ENCODE measurements at regions not wholly inside any gene's neighbourhood (a gene's known extent, or its start where the extent isn't known, plus 50 kb on each side); places are given as distances from the start of the nearest gene placed in this dataset.
"Not testable (repeated sequence)": the region's sequence is repeated elsewhere in the genome, so short reads cannot be mapped to it uniquely, and the experiment has no call there.

DNA sequence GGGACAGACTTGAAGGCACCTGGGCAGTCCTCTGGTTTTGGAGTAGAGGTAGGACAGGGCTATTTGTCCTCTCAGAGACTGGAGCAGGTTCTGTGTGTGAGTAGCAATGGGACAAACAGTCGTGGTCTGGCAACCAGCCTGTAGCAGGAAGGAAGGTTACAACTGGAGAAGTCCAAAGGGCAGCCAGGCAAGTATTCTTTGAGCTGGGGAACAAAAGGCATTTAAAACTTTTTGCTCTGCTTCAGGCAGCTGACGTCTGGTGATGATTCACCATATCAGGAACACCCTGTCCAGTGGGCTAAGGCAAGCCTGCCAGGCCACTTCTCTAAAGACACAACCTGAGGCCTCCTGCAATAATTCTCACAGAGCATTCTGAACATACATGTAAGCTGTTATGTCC lies 83.3 kb downstream of the PPIAL4A start:
- DNase-seq (ENCODE audit: low spot score); H3K4me3 Mint-ChIP-seq; ATAC-seq; H3K27me3 Mint-ChIP-seq (ENCODE audit: low read depth); H3K27ac Mint-ChIP-seq; H3K4me1 Mint-ChIP-seq; CTCF ChIA-PET; POLR2A ChIA-PET; H3K36me3 Mint-ChIP-seq; H3K9me3 Mint-ChIP-seq: not testable (repeated sequence)

DNA sequence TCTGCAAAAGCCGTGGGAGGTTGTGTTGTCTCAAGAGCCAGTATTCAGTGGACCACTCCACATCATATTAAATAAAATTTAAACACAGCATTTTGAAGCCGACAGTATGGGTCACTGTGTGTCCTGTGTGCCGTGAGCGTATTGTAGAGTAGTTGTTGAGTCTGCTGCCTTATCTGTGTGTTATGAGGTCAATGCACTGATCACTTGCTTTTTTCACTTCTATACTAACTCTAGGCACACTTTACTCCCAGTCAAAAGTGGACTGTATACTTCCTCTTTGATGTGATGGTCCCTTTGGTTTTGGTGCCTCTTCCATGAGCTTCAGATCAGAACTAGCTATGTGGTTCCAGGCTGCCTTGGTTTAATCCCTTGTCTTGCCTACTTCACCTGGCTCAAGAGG lies 84.3 kb downstream of the PPIAL4A start:
- CTCF ChIA-PET; H3K4me3 Mint-ChIP-seq; H3K9me3 Mint-ChIP-seq; H3K27me3 Mint-ChIP-seq (ENCODE audit: low read depth); H3K4me1 Mint-ChIP-seq; H3K27ac Mint-ChIP-seq; ATAC-seq; POLR2A ChIA-PET; DNase-seq (ENCODE audit: low spot score); H3K36me3 Mint-ChIP-seq: not testable (repeated sequence)

DNA sequence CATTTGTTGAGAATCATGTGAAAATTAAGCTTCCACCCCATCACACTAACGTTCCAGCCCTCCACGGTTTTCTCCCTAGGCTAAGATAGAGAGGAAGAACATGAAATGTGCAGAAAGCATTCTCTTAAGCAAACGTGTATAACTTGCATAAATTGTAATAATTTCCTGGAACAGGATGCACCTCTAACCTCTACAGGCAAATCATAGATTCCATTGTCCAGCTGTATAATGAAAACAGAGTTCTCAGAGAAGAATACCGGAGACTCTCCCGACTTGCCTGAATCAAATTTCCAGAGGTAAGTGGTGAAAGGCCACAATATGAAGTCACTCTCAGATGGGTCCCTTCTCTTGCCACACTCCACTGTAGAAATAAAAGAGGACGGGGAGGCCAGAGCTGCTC lies 87.7 kb downstream of the PPIAL4A start:
- DNase-seq (ENCODE audit: low spot score); CTCF ChIA-PET; H3K36me3 Mint-ChIP-seq; H3K4me1 Mint-ChIP-seq; ATAC-seq; H3K27ac Mint-ChIP-seq; H3K4me3 Mint-ChIP-seq; H3K9me3 Mint-ChIP-seq; POLR2A ChIA-PET; H3K27me3 Mint-ChIP-seq (ENCODE audit: low read depth): not testable (repeated sequence)

DNA sequence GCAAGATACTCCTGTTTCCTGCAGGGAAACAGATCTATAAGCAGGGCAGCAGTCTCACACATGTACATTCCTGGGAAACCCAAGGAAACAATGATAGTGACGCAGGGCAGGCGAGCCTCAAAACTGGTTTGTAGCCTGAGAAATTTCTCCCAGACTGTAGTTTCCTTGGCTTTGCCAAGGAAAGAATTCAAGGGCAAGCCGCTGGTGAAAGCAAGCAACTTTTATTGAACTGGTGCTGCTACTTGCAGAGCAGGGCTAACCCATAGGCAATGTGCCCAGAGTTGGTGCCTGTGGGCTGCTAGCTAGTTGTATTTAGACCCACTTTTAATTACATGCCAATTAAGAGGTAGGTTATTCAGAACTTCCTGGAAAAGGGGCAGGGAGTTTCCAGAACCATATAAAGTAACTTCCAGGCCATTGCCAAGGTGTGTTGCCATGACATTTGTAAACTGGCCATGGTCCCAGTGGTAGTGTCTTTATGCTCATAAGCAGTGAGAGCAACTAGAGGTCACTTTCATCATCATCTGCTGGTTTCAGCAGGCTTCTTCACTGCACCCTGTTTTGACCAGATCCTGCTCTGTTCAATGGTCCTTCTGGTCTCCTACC lies 92.0 kb downstream of the PPIAL4A start:
- H3K36me3 Mint-ChIP-seq; CTCF ChIA-PET; ATAC-seq; POLR2A ChIA-PET; H3K9me3 Mint-ChIP-seq; DNase-seq (ENCODE audit: low spot score); H3K4me1 Mint-ChIP-seq; H3K27ac Mint-ChIP-seq; H3K4me3 Mint-ChIP-seq; H3K27me3 Mint-ChIP-seq (ENCODE audit: low read depth): not testable (repeated sequence)

DNA sequence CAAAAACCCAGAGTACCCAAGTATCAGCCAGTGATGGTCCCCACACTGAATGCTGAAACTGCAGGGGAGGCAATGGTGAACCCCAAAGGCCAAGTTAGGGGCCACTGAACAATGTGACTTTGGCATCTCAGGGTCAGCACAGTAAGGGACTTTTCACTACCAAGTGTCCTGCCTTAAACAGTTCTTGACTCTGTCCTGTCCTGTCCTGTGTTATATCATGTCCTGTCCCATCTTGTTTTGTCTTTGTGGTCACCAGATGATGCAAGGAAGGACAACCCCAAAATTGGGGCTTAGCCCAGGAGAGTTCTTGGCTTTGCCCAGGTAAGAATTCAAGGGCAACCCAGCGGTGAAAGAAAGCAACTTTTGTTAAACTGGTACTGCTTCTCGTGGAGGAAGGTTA lies 105.0 kb downstream of the PPIAL4A start:
- DNase-seq (ENCODE audit: low spot score); H3K4me3 Mint-ChIP-seq; CTCF ChIA-PET; H3K27me3 Mint-ChIP-seq (ENCODE audit: low read depth); H3K36me3 Mint-ChIP-seq; H3K4me1 Mint-ChIP-seq; H3K27ac Mint-ChIP-seq; POLR2A ChIA-PET; H3K9me3 Mint-ChIP-seq; ATAC-seq: not testable (repeated sequence)

DNA sequence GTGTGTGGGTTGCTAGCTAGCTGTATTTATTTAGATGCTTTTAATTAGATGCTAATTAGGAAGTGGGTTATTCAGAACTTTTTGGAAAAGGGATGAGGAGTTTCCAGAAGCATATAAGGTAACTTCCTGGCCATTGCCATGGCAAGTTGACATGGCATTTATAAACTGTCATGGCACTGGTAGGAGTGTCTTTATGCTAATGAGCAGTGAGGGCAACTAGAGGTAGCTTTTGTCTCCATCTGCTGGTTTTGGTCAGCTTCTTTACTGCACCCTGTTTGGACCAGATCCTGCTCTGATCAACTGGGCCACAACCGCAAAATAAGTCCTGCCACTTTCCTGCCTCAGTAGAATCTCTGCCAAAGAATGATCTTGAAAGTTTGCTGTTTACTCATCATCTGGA lies 105.5 kb downstream of the PPIAL4A start:
- CTCF ChIA-PET; H3K4me3 Mint-ChIP-seq; H3K36me3 Mint-ChIP-seq; H3K27ac Mint-ChIP-seq; POLR2A ChIA-PET; H3K27me3 Mint-ChIP-seq (ENCODE audit: low read depth); H3K4me1 Mint-ChIP-seq; H3K9me3 Mint-ChIP-seq; DNase-seq (ENCODE audit: low spot score): not testable (repeated sequence)
- ATAC-seq = peak; percentile 90

DNA sequence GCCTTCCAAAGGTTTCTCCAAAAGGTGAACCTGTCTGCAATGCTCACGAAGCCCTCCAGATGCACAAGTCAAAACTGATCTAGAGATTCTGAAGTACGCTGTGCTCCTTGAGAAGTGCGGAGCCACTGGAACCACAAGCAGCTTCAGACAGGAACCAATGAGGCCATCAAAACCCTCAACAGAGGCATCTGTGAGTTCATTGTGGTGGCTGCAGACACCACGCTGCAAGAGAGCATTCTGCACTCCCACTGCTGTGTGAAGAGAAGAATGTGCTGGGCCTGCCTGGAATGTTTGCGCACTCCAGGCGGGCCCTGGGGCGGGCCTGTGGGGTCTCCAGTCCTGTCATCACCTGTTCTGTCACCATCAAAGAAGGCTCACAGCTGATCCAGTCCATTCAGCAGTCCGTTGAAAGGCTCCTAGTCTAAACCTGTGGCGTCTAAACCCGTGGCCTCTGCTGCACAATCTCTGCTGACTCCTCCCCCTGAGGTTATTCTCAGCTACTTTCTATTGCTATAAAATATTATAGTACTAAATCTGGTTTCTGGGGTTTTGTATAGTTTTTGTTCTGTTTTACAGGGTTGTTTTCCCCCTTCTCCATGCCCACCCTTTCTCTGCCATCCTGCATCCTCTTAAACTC lies 111.6 kb downstream of the PPIAL4A start:
- POLR2A ChIA-PET; ATAC-seq; H3K4me3 Mint-ChIP-seq; H3K27me3 Mint-ChIP-seq (ENCODE audit: low read depth); H3K9me3 Mint-ChIP-seq; H3K27ac Mint-ChIP-seq; H3K4me1 Mint-ChIP-seq; CTCF ChIA-PET; DNase-seq (ENCODE audit: low spot score); H3K36me3 Mint-ChIP-seq: not testable (repeated sequence)

DNA sequence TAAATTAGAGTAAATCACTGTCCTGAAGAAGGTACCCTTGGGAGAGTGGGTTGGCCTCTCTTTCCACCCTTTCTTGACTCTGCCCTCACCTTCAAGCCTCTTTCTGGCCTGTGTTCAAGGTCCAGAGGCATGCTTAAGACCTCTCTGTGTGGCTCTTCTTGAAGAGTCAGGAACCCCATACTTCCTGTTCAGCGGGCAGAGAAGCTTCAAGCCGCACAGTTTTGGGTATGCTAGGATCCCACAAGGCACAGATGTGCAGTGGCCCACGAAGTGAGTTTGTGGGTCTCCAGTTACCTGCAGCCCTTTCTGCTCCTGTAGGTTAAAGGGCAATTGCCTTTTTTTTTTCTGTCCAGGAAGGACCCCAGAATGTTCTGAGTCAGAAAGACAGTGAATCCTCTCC lies 113.7 kb downstream of the PPIAL4A start:
- H3K27ac Mint-ChIP-seq; H3K4me1 Mint-ChIP-seq; DNase-seq (ENCODE audit: low spot score); H3K36me3 Mint-ChIP-seq; H3K9me3 Mint-ChIP-seq; ATAC-seq; POLR2A ChIA-PET; CTCF ChIA-PET; H3K4me3 Mint-ChIP-seq: not testable (repeated sequence)
- peaks cover 13% of the 10 kb centered on the region for H3K27me3 Mint-ChIP-seq (ENCODE audit: low read depth)

DNA sequence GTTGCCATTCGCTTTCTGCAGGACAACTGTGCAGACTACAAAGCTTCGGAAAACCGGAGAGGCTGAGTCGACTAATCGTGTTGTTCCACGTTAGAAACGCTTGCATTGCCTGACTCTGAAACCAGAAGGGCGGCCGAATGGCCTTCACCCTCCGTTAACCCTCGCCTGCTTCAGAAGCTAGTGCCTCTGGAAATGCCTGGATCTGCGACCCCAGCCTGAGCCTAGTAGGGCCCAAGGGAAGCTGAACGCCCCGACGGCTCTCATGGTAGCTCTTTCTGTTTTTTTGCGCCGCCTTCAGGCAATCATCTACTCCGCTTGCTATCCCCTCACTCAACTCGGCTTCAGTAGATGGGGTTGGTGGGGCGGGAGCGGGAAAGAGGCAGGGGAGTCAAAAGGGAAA lies 117.3 kb downstream of the PPIAL4A start:
- H3K27ac Mint-ChIP-seq, CTCF ChIA-PET, POLR2A ChIA-PET, H3K9me3 Mint-ChIP-seq, H3K4me1 Mint-ChIP-seq, H3K36me3 Mint-ChIP-seq: not testable (repeated sequence)
- Mint-ChIP-seq H3K27me3 (ENCODE audit: low read depth) (peaks cover 42% of the 10 kb centered on the region), H3K4me3 (peak overlapping the region; percentile 71)
- ATAC-seq = peak; percentile 33
- DNase-seq (ENCODE audit: low spot score) = peak; percentile 57

DNA sequence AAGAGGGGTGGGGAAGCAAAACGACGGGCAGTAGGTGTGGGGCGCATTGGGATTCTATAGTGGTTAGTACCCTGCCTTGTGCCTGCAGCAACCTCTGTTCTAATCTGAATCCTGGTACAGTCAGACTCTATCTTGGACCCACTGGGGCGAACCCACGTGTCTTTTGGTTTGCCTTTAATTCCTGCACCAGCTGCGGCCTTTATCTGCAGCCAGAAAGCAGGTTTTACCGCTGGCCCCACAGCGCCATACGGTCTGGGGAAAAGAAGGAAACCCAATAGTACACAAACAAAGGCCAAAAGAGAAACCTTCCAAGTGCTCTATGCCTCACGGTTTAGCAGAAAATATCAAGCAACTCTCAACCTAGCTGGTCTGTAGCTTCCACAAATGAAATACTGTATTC lies 118.2 kb downstream of the PPIAL4A start:
- H3K9me3 Mint-ChIP-seq; POLR2A ChIA-PET; ATAC-seq; DNase-seq (ENCODE audit: low spot score); H3K27ac Mint-ChIP-seq; CTCF ChIA-PET; H3K36me3 Mint-ChIP-seq; H3K4me1 Mint-ChIP-seq: not testable (repeated sequence)
- Mint-ChIP-seq H3K27me3 (ENCODE audit: low read depth) (peaks cover 42% of the 10 kb centered on the region), H3K4me3 (peak overlapping the region; percentile 76)

DNA sequence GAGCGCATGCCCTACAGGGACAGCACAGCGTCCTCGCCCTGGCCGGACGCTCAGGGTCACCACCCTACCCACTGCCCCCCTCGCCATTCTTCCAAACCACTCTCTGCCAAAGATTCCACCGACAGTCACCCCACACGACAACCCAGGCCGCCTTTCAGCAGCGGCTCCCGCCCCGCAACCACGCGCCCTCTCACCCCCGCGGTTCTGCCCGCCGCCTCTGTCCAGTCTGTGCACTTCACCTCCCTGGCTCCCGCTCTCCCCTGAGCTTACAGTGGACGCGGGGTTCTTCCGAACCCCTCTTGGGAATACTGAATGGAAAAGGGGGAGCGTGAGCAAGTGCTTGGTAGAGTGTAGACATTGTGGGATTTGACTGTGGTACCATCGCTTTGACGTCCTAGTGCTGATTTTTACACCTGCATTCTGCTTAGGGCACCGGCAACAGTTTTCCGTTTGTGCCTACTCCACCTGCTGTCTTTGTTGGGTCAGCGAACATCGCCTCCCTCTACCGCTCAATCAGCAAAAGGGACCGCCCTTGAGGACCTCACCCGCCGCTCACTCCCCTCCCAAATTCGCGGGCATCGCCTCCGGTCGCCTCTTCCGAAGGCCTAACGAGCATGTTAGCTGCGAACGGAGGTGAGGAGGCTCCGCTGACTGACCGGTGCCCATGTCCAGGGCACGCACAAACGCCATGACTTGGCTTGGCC lies 119.1 kb downstream of the PPIAL4A start:
- H3K36me3 Mint-ChIP-seq, CTCF ChIA-PET, POLR2A ChIA-PET, H3K4me1 Mint-ChIP-seq, ATAC-seq, H3K27ac Mint-ChIP-seq, H3K9me3 Mint-ChIP-seq: not testable (repeated sequence)
- Mint-ChIP-seq H3K4me3 (peak overlapping the region; percentile 76), H3K27me3 (ENCODE audit: low read depth) (peaks cover 42% of the 10 kb centered on the region)
- peak; percentile 18 for DNase-seq (ENCODE audit: low spot score)

DNA sequence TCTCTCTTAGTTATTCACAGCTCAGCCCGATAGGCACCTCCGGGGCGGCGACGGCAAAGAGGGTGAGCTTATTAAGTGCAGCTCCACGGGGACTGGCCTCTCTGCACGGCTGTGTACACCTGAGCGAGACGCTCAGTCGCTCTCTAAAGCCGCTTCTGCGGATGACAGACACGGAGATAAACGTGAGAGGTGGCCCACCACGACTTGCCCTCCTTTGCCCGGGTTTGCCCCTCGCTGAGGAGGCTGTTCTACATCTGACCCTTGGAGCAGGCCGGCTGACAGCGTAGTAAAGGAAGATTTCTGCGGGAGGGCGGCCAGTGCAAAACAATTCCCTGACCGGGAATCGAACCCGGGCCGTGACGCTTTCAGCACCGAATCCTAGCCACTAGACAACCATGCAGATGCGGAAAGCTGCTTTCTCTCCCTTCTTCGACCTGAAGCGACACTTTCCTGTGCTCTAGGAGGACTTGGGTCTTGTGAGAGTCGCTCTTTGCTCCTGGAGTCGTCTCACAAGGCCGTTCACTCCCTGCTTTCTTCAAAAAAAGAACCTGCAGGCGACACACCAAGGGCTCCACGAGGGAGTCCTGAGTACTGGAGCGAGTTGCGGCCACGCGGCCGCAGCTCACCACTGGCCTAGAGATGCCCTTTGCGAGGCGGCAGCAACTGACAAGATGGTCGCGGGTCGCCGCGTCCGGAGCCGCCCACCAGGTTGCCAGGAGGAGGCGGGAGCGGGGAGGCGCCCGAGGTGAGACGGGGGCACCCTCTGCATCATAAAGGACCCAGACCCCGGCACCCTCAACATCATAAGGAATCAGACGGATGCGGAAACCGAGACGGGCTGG lies 119.9 kb downstream of the PPIAL4A start:
- H3K4me1 Mint-ChIP-seq, H3K36me3 Mint-ChIP-seq, H3K27ac Mint-ChIP-seq, H3K9me3 Mint-ChIP-seq, POLR2A ChIA-PET, CTCF ChIA-PET: not testable (repeated sequence)
- Mint-ChIP-seq H3K27me3 (ENCODE audit: low read depth) (peaks cover 42% of the 10 kb centered on the region), H3K4me3 (peak overlapping the region; percentile 76)
- DNase-seq (ENCODE audit: low spot score) (peak; percentile 57), ATAC-seq (peak; percentile 46)
